B cell (primary cell): ENCODE measurements at regions not wholly inside any gene's neighbourhood (a gene's known extent, or its start where the extent isn't known, plus 50 kb on each side); places are given as distances from the start of the nearest gene placed in this dataset.

Source experiments
- EZH2 ChIP-seq: IDR thresholded peaks from 2 replicates; pipeline ENCODE4 v1.6.1; 2012; ENCODE audit warnings: borderline replicate concordance, low read depth, mild to moderate bottlenecking, moderate library complexity, low read length; ENCODE audit not compliant: insufficient read depth, poor library complexity, severe bottlenecking
- TF ChIP-seq, protein P1 (sequence below): fragments of 200-600 bp; IDR thresholded peaks from one replicate; pipeline ENCODE4 v1.8.0; 2022; ENCODE audit warnings: antibody characterized with exemption, mild to moderate bottlenecking

DNA sequence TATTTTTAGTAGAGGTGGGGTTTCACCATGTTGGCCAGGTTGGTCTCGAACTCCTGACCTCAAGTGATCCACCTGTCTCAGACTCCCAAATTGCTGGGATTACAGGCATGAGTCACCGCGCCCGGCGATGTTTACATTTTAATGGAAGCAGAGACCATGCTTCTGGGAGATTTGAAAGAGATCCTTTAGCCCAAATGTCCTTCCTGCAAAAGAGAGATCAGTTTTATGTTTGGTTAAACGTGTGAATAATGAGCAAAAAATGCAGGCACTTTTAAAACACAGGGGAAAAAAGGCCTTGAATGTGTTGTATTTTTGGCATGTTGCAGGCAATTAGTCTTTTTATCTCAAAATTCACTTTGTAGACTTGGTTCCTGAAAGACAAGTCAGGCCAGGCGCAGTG, 95.8 kb upstream of the ELOVL6 start:
- TF ChIP-seq, protein P1, sequence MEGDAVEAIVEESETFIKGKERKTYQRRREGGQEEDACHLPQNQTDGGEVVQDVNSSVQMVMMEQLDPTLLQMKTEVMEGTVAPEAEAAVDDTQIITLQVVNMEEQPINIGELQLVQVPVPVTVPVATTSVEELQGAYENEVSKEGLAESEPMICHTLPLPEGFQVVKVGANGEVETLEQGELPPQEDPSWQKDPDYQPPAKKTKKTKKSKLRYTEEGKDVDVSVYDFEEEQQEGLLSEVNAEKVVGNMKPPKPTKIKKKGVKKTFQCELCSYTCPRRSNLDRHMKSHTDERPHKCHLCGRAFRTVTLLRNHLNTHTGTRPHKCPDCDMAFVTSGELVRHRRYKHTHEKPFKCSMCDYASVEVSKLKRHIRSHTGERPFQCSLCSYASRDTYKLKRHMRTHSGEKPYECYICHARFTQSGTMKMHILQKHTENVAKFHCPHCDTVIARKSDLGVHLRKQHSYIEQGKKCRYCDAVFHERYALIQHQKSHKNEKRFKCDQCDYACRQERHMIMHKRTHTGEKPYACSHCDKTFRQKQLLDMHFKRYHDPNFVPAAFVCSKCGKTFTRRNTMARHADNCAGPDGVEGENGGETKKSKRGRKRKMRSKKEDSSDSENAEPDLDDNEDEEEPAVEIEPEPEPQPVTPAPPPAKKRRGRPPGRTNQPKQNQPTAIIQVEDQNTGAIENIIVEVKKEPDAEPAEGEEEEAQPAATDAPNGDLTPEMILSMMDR = no peak
- TF ChIP-seq EZH2 = no peak
